Neural cell (in vitro differentiated cells): ENCODE measurements at regions not wholly inside any gene's neighbourhood (a gene's known extent, or its start where the extent isn't known, plus 50 kb on each side); places are given as distances from the start of the nearest gene placed in this dataset.

Experiments used
- H2AFZ ChIP-seq: fragments of 200-600, 300-800 bp; sonication (generic), shearing (Covaris generic); 2 replicates; pipeline ENCODE4 v1.6.0; 2014; ENCODE audit warnings: low read depth, mild to moderate bottlenecking, antibody characterized with exemption, low read length, moderate library complexity
- H3F3A ChIP-seq: fragments of 200-600 bp; shearing (Covaris generic); 2 replicates; pipeline ENCODE4 v1.6.1; 2016; ENCODE audit warnings: mild to moderate bottlenecking, moderate library complexity, mixed read lengths, antibody characterized with exemption, low read length; ENCODE audit not compliant: insufficient read depth, poor library complexity, severe bottlenecking
- H3K27ac ChIP-seq: fragments of 200-600, 300-800 bp; sonication (generic), shearing (Covaris generic); 2 replicates; pipeline ENCODE4 v1.5.1; 2014; ENCODE audit warnings: mild to moderate bottlenecking, low read length, moderate library complexity
- H3K27me3 ChIP-seq: fragments of 300-800, 200-600 bp; sonication (generic), shearing (Covaris generic); 2 replicates; pipeline ENCODE4 v1.6.0; 2014; ENCODE audit warnings: mild to moderate bottlenecking, low read depth, low read length, moderate library complexity; ENCODE audit not compliant: insufficient read depth
- H3K36me3 ChIP-seq: fragments of 300-800, 200-600 bp; sonication (generic), shearing (Covaris generic); 2 replicates; pipeline ENCODE4 v1.5.1; 2014; ENCODE audit warnings: mild to moderate bottlenecking, antibody characterized with exemption, low read length, moderate library complexity; ENCODE audit not compliant: insufficient read depth
- H3K4me2 ChIP-seq: fragments of 300-800, 200-600 bp; sonication (generic), shearing (Covaris generic); 2 replicates; pipeline ENCODE4 v1.6.0; 2014; ENCODE audit warnings: mild to moderate bottlenecking, low read length
- H3K4me3 ChIP-seq: fragments of 300-800, 200-600 bp; sonication (generic), shearing (Covaris generic); 2 replicates; pipeline ENCODE4 v1.5.1; 2014; ENCODE audit warnings: mild to moderate bottlenecking, low read length, moderate library complexity
- H3K79me2 ChIP-seq: fragments of 200-600 bp; shearing (Covaris generic); replicated peaks from 2 replicates; pipeline ENCODE4 v1.6.0; 2014; ENCODE audit warnings: mild to moderate bottlenecking, low read length, moderate library complexity; ENCODE audit not compliant: insufficient read depth
- H3K9ac ChIP-seq: fragments of 300-800, 200-600 bp; sonication (generic), shearing (Covaris generic); 2 replicates; pipeline ENCODE4 v1.6.1; 2016; ENCODE audit warnings: mild to moderate bottlenecking, low read length, mixed read lengths
- H3K9me2 ChIP-seq: fragments of 200-600 bp; shearing (Covaris generic); 2 replicates; pipeline ENCODE4 v1.6.1; 2016; ENCODE audit warnings: mild to moderate bottlenecking, low read length, mixed read lengths; ENCODE audit not compliant: insufficient read depth
- H3K9me3 ChIP-seq: fragments of 200-600, 300-800 bp; sonication (generic), shearing (Covaris generic); 2 replicates; pipeline ENCODE4 v1.6.1; 2016; ENCODE audit warnings: mild to moderate bottlenecking, mixed run types, low read length, moderate library complexity, mixed read lengths
- H4K20me1 ChIP-seq: fragments of 200-600 bp; shearing (Covaris generic); 2 replicates; pipeline ENCODE4 v1.6.1; 2016; ENCODE audit warnings: mild to moderate bottlenecking, mixed run types; ENCODE audit not compliant: insufficient read depth
- CTCF ChIP-seq: fragments of 450-650 bp; IDR thresholded peaks from 2 replicates; pipeline ENCODE4 v1.5.1; 2014; ENCODE audit warnings: antibody characterized with exemption, mild to moderate bottlenecking, moderate library complexity; ENCODE audit not compliant: poor library complexity, severe bottlenecking
- EP300 ChIP-seq: fragments of 450-650 bp; conservative IDR thresholded peaks from 2 replicates; pipeline ENCODE4 v1.6.1; 2014; ENCODE audit warnings: antibody characterized with exemption, mild to moderate bottlenecking, moderate library complexity; ENCODE audit not compliant: poor library complexity, severe bottlenecking
- EZH2 ChIP-seq: fragments of 200-600, 300-800 bp; shearing (Covaris generic), sonication (generic); IDR thresholded peaks from 2 replicates; pipeline ENCODE4 v1.6.1; 2014; ENCODE audit warnings: antibody characterized with exemption, low read length, borderline replicate concordance, mild to moderate bottlenecking; ENCODE audit not compliant: insufficient read depth, poor library complexity, severe bottlenecking
- MXI1 ChIP-seq: fragments of 450-650 bp; conservative IDR thresholded peaks from 2 replicates; pipeline ENCODE4 v1.6.1; 2014; ENCODE audit warnings: antibody characterized with exemption, mild to moderate bottlenecking; ENCODE audit not compliant: poor library complexity, severe bottlenecking
- POLR2AphosphoS5 ChIP-seq: IDR thresholded peaks from 2 replicates; pipeline ENCODE4 v1.6.1; 2012
- RAD21 ChIP-seq: fragments of 450-650 bp; conservative IDR thresholded peaks from 2 replicates; pipeline ENCODE4 v1.6.1; 2014; ENCODE audit warnings: antibody characterized with exemption, mild to moderate bottlenecking, moderate library complexity
- SMC3 ChIP-seq: fragments of 450-650 bp; conservative IDR thresholded peaks from 2 replicates; pipeline ENCODE4 v1.6.1; 2014; ENCODE audit warnings: antibody characterized with exemption, mild to moderate bottlenecking, moderate library complexity; ENCODE audit not compliant: poor library complexity
- TAF1 ChIP-seq: IDR thresholded peaks from 2 replicates; pipeline ENCODE4 v1.6.1; 2012; ENCODE audit warnings: low read depth
- TF ChIP-seq, protein P1 (sequence below): IDR thresholded peaks from 2 replicates; pipeline ENCODE4 v1.6.1; 2012; ENCODE audit warnings: borderline replicate concordance

- H3K9me3 ChIP-seq: no peaks in the 10 kb centered on the region
- no peak overlapping the region for H3K4me3 ChIP-seq
- H3K9me2 ChIP-seq: no peaks in the 10 kb centered on the region
- H3K9ac ChIP-seq: no peak overlapping the region
- no peaks in the 10 kb centered on the region for H3K36me3 ChIP-seq
- H3K79me2 ChIP-seq: no peaks in the 10 kb centered on the region
- no peak overlapping the region for H3K27ac ChIP-seq
- no peaks in the 10 kb centered on the region for H4K20me1 ChIP-seq
- no peaks in the 10 kb centered on the region for H3K27me3 ChIP-seq
- H3K4me2 ChIP-seq: no peak overlapping the region
- TF ChIP-seq RAD21: no peak
- TF ChIP-seq EZH2: no peak
- TF ChIP-seq POLR2AphosphoS5: no peak
- TF ChIP-seq, protein P1, sequence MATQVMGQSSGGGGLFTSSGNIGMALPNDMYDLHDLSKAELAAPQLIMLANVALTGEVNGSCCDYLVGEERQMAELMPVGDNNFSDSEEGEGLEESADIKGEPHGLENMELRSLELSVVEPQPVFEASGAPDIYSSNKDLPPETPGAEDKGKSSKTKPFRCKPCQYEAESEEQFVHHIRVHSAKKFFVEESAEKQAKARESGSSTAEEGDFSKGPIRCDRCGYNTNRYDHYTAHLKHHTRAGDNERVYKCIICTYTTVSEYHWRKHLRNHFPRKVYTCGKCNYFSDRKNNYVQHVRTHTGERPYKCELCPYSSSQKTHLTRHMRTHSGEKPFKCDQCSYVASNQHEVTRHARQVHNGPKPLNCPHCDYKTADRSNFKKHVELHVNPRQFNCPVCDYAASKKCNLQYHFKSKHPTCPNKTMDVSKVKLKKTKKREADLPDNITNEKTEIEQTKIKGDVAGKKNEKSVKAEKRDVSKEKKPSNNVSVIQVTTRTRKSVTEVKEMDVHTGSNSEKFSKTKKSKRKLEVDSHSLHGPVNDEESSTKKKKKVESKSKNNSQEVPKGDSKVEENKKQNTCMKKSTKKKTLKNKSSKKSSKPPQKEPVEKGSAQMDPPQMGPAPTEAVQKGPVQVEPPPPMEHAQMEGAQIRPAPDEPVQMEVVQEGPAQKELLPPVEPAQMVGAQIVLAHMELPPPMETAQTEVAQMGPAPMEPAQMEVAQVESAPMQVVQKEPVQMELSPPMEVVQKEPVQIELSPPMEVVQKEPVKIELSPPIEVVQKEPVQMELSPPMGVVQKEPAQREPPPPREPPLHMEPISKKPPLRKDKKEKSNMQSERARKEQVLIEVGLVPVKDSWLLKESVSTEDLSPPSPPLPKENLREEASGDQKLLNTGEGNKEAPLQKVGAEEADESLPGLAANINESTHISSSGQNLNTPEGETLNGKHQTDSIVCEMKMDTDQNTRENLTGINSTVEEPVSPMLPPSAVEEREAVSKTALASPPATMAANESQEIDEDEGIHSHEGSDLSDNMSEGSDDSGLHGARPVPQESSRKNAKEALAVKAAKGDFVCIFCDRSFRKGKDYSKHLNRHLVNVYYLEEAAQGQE: no peak
- TF ChIP-seq EP300: no peak
- no peak for TF ChIP-seq TAF1
- no peak for TF ChIP-seq SMC3
- TF ChIP-seq CTCF: no peak
- TF ChIP-seq MXI1: no peak
- no peak overlapping the region for H2AFZ ChIP-seq
- H3F3A ChIP-seq: no peaks in the 10 kb centered on the region
Measured at GRCh38 chr10:3844491-3845025, 59.5 kb upstream of the KLF6 start.

GRCh38 chr10:3838460-3839437 is 53.7 kb upstream of the KLF6 start:
- Histone ChIP-seq H4K20me1 (no peaks in the 10 kb centered on the region), H3K4me2 (no peak overlapping the region), H3K27ac (no peak overlapping the region), H3K36me3 (no peaks in the 10 kb centered on the region), H3F3A (no peaks in the 10 kb centered on the region), H3K4me3 (no peak overlapping the region), H3K79me2 (no peaks in the 10 kb centered on the region), H3K9me2 (no peaks in the 10 kb centered on the region), H2AFZ (no peak overlapping the region), H3K27me3 (no peaks in the 10 kb centered on the region), H3K9me3 (no peaks in the 10 kb centered on the region), H3K9ac (no peak overlapping the region)
- TF ChIP-seq POLR2AphosphoS5: no peak
- no peak for TF ChIP-seq TAF1
- TF ChIP-seq, protein P1: no peak
- no peak for TF ChIP-seq RAD21
- TF ChIP-seq SMC3: no peak
- TF ChIP-seq EZH2: no peak
- no peak for TF ChIP-seq EP300
- TF ChIP-seq MXI1: no peak
- no peak for TF ChIP-seq CTCF
